ENCODE measurements at regions not wholly inside any gene's neighbourhood (a gene's known extent, or its start where the extent isn't known, plus 50 kb on each side); places are given as distances from the start of the nearest gene placed in this dataset.

DNA sequence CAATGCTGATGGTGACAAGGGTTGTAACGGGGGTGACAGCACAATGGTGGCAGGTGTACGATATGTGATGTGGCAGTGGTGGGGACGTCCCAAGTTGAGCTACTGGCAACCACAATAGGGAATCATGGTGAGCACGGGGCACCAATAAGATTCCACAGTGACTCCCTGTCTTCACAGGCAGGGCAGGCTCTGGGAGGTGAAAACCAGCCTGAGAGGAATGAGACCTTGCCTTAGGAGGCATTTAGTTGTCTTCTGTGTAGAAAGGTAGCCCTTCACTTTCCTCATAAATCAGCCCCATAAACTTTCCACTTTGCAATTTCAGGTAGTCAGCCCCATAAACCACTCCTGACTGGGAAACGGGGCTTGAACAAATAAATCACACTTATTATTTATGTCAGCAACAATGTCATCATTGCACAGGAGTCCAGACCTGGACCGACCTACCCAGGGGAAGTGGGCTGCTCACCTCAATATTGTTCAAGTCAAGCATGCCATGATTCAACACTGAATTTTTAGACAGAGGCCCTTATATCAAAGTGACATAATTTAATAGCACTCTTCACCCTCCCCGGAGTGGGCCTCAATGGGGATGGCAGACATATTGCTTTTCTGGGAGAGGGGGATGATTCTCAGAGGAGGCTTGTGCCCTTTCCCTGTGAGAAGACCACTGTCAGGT is 150.8 kb downstream of the CDC5L start:
- TF ChIP-seq, protein P1, sequence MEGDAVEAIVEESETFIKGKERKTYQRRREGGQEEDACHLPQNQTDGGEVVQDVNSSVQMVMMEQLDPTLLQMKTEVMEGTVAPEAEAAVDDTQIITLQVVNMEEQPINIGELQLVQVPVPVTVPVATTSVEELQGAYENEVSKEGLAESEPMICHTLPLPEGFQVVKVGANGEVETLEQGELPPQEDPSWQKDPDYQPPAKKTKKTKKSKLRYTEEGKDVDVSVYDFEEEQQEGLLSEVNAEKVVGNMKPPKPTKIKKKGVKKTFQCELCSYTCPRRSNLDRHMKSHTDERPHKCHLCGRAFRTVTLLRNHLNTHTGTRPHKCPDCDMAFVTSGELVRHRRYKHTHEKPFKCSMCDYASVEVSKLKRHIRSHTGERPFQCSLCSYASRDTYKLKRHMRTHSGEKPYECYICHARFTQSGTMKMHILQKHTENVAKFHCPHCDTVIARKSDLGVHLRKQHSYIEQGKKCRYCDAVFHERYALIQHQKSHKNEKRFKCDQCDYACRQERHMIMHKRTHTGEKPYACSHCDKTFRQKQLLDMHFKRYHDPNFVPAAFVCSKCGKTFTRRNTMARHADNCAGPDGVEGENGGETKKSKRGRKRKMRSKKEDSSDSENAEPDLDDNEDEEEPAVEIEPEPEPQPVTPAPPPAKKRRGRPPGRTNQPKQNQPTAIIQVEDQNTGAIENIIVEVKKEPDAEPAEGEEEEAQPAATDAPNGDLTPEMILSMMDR (IDR thresholded peaks at IDR 0.05; ENCODE audit: low read length, missing control alignments): no peak
- H3K4me3 ChIP-seq (replicated peaks; ENCODE audit: low read depth, low read length): no peak overlapping the region
- no peak for DNase-seq (ENCODE audit: low read depth)

DNA sequence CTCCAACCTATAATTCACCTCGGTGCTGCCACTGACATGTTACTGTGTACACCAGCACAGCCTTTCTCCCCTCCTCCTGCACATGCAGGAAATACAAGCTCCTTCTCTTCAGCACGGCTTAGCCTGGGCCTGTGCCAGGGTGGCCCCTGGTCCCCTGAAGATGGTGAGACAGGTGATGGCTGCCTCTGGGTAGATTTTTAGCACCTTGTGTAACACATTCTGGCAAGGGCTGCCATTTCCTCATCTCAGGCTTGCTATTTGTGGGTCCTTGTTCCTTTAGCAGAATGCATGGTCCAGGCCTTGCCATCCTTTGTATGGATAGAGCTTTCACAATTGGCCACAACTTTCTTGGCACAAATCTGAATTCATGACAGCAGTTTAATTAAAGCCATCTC is 151.3 kb downstream of the CDC5L start:
- TF ChIP-seq, protein P1 (IDR thresholded peaks at IDR 0.05; ENCODE audit: low read length, missing control alignments): no peak
- DNase-seq (ENCODE audit: low read depth): no peak
- no peak overlapping the region for H3K4me3 ChIP-seq (replicated peaks; ENCODE audit: low read depth, low read length)

DNA sequence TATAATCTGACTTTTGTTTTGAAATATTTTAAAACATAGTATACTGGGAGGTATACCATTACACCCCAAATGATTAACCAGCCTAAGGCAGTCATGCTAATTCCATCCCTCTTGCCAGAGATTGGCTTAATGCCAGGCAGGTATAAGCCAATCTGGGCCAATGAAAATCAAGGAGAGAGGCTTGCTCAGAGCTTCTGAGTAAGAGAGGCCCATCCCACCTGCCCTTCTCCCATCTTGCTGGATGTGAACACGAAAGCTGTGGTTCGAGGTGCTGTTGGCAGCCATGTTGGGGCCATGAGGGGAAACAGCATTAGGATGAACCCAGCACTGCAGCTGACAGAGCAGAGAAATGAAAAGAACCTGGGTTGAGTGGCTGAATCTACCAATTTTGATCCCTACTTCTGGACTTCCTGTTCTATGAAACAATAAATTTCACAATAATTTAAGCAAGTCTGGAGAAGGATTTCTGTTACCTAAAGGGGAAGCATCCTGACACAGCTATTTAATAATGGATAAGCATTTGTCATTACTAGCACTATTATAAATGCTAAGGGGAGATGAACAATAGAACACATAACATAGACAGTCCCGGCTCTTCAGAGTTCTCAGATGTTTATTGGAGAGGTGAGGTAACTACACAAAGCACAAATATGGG is 152.3 kb downstream of the CDC5L start:
- no peak overlapping the region for H3K4me3 ChIP-seq (replicated peaks; ENCODE audit: low read depth, low read length)
- TF ChIP-seq, protein P1 (IDR thresholded peaks at IDR 0.05; ENCODE audit: low read length, missing control alignments): no peak
- no peak for DNase-seq (ENCODE audit: low read depth)

DNA sequence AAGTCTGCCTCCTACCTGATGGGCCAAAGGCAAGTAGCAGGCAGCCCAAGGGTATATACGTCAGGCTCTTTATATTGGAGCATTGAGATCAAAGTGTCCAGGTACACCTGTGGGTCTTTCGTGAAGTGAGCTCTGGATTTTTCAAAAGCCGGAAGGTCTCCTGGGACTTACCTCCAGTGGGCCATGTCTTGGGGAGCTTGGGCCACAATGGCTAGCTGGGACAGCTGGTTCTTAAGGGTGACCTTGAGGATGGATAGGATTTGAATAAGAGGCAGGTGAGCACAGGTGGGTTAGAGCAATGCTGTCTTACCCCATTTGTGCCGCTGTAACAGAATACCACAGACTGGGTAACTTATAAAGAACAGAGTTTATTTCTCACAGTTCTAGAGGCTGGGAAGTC is 153.4 kb downstream of the CDC5L start:
- no peak overlapping the region for H3K4me3 ChIP-seq (replicated peaks; ENCODE audit: low read depth, low read length)
- TF ChIP-seq, protein P1 (IDR thresholded peaks at IDR 0.05; ENCODE audit: low read length, missing control alignments): no peak
- no peak for DNase-seq (ENCODE audit: low read depth)

DNA sequence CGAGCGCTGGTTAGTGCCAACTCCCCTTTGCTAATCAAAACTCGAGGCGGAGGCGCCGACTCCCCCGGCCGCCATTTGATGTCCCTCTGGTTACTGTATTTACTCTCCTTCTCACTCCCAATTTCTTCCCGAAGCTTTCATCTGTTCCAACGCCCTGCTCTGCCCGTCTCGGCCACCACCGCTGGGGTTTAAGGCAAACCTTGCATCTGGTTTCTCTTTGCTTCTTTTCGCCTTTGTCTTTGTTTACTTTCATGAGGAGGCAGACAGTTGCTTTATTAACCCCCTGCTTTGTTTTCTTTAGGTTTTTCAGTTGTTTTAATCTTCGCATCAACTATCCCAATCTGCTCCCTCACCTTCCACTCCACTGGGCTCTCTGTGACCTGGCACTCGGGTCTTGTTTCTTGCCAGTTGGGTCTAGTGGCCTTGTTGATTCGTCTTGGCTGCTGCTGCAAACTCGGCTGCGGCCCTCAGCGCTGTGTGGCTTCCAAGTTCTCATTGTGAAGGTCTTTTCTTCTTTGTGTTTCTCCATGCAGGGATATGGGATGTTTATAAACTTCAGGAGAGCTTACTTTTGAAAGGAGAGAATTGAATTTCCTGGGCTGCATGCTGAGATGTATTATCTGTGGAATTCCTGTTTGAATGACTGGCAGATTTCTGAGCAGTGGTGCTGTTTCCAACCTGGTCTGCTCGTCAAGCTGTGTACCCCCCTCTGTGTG is 155.1 kb downstream of the CDC5L start:
- TF ChIP-seq, protein P1 (IDR thresholded peaks at IDR 0.05; ENCODE audit: low read length, missing control alignments): no peak
- DNase-seq (ENCODE audit: low read depth): no peak
- H3K4me3 ChIP-seq (replicated peaks; ENCODE audit: low read depth, low read length): no peak overlapping the region

DNA sequence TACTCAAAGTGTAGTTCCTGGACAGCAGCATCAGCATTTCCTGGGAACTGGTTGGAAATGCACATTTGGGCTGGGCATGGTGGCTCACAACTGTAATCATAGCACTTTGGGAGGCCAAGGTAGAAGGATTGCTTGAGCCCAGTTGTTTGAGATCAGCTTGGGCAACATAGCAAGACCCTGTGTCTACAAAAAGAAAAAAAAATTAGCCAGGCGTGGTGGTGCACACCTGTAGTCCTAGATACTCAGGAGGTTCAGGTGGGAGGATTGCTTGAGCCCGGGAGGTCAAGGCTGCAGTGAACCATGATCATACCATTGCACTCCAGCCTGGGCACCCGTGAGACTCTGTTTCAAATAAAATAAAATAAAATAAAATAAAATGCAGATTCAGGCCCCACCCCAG is 156.2 kb downstream of the CDC5L start:
- DNase-seq (ENCODE audit: low read depth): no peak
- no peak overlapping the region for H3K4me3 ChIP-seq (replicated peaks; ENCODE audit: low read depth, low read length)
- TF ChIP-seq, protein P1 (IDR thresholded peaks at IDR 0.05; ENCODE audit: low read length, missing control alignments): no peak
